Tibial nerve (tissue), 4 donors: ENCODE measurements at regions not wholly inside any gene's neighbourhood (a gene's known extent, or its start where the extent isn't known, plus 50 kb on each side); places are given as distances from the start of the nearest gene placed in this dataset.

Source experiments
- CTCF ChIP-seq, 5 experiments: fragments of 200-600 bp in 3 of 5; fragments of 450-650 bp in 2 of 5; sonication (generic) in 3 of 5; IDR thresholded peaks; one replicate each; pipeline ENCODE4 v1.5.1; 2016 to 2019; ENCODE audit warnings: antibody characterized with exemption in 5 of 5, mild to moderate bottlenecking in 3 of 5, moderate library complexity in 2 of 5
- EP300 ChIP-seq, 2 donors: sonication (generic); formaldehyde crosslinking; IDR thresholded peaks; one replicate each; pipeline ENCODE4 v1.6.1; 2017; ENCODE audit warnings: antibody characterized with exemption in 2 of 2, mild to moderate bottlenecking in 1 of 2
- POLR2A ChIP-seq, 2 donors: fragments of 450-650 bp; IDR thresholded peaks; one replicate each; pipeline ENCODE4 v1.6.1; 2017; ENCODE audit warnings: antibody characterized with exemption in 2 of 2, mild to moderate bottlenecking in 2 of 2, moderate library complexity in 2 of 2

- TF ChIP-seq EP300 (IDR thresholded peaks at IDR 0.05) (no peak), CTCF (IDR thresholded peaks at IDR 0.05) (no peak), POLR2A (IDR thresholded peaks at IDR 0.05) (no peak)
These were observed 691.4 kb upstream of the FSHR start for GRCh38 chr2:49845671-49846070.
